ENCODE measurements at regions not wholly inside any gene's neighbourhood (a gene's known extent, or its start where the extent isn't known, plus 50 kb on each side); places are given as distances from the start of the nearest gene placed in this dataset.

- H3K4me3 ChIP-seq (ENCODE audit: extremely low read depth, insufficient read depth, low read length, poor library complexity, severe bottlenecking), result no peak overlapping the region
- no peaks in the 10 kb centered on the region for H3K9me3 ChIP-seq (ENCODE audit: control insufficient read depth, low read length)
- no peak overlapping the region for H3K27ac ChIP-seq (ENCODE audit: low read depth, low read length, severe bottlenecking)
- peaks cover 8% of the 10 kb centered on the region for H3K4me1 ChIP-seq (ENCODE audit: control insufficient read depth, insufficient read depth, low read length, poor library complexity, severe bottlenecking)
- 91 to 100% methylated on average over 5 to 8 of the region's 14 CpGs for WGBS, 2 experiments (ENCODE audit: insufficient coverage in 2 of 2)
- no peaks in the 10 kb centered on the region for H3K36me3 ChIP-seq (ENCODE audit: control insufficient read depth, insufficient read depth, low read length)
These were observed 92.4 kb upstream of the MAFB start for GRCh38 chr20:40781327-40782042.

GRCh38 chr20:40782043-40782368 lies 93.0 kb upstream of the MAFB start:
- no peaks in the 10 kb centered on the region for H3K9me3 ChIP-seq (ENCODE audit: control insufficient read depth, low read length)
- WGBS, 2 experiments (ENCODE audit: insufficient coverage in 2 of 2), result 89 to 95% methylated on average over 6 to 7 of the region's 11 CpGs
- H3K4me1 ChIP-seq (ENCODE audit: control insufficient read depth, insufficient read depth, low read length, poor library complexity, severe bottlenecking), result peaks cover 3% of the 10 kb centered on the region
- H3K4me3 ChIP-seq (ENCODE audit: extremely low read depth, insufficient read depth, low read length, poor library complexity, severe bottlenecking), result no peak overlapping the region
- H3K36me3 ChIP-seq (ENCODE audit: control insufficient read depth, insufficient read depth, low read length), result no peaks in the 10 kb centered on the region
- H3K27ac ChIP-seq (ENCODE audit: low read depth, low read length, severe bottlenecking), result no peak overlapping the region

DNA sequence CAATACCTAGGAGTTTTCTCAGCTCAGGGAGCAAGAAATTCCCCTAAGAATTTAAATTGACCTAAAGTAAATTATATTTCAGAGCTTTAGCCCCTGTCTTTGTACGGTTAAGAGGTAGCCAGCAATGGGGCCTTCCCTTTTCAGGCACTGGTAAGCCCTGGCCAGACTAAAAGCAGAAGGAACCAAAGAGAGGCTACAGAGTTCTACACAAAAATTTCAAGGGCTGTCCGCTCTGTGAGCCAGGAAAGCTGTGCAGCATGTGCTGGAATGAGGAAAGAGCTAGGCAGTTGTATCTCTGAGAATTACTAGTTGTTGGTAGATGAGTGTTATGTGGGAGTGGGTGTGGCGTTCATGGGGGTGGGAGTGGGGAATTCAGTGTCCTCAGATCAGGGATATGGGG lies 96.3 kb upstream of the MAFB start:
- no peaks in the 10 kb centered on the region for H3K9me3 ChIP-seq (ENCODE audit: control insufficient read depth, low read length)
- 88 to 93% methylated on average over 2 to 3 of the region's 3 CpGs for WGBS, 2 experiments (ENCODE audit: insufficient coverage in 2 of 2)
- no peak overlapping the region for H3K4me3 ChIP-seq (ENCODE audit: extremely low read depth, insufficient read depth, low read length, poor library complexity, severe bottlenecking)
- peaks cover 3% of the 10 kb centered on the region for H3K4me1 ChIP-seq (ENCODE audit: control insufficient read depth, insufficient read depth, low read length, poor library complexity, severe bottlenecking)
- no peak overlapping the region for H3K27ac ChIP-seq (ENCODE audit: low read depth, low read length, severe bottlenecking)
- no peaks in the 10 kb centered on the region for H3K36me3 ChIP-seq (ENCODE audit: control insufficient read depth, insufficient read depth, low read length)

GRCh38 chr20:40786336-40786735 lies 97.3 kb upstream of the MAFB start:
- no peak overlapping the region for H3K4me3 ChIP-seq (ENCODE audit: extremely low read depth, insufficient read depth, low read length, poor library complexity, severe bottlenecking)
- H3K9me3 ChIP-seq (ENCODE audit: control insufficient read depth, low read length), result no peaks in the 10 kb centered on the region
- no peaks in the 10 kb centered on the region for H3K4me1 ChIP-seq (ENCODE audit: control insufficient read depth, insufficient read depth, low read length, poor library complexity, severe bottlenecking)
- no peak overlapping the region for H3K27ac ChIP-seq (ENCODE audit: low read depth, low read length, severe bottlenecking)
- no peaks in the 10 kb centered on the region for H3K36me3 ChIP-seq (ENCODE audit: control insufficient read depth, insufficient read depth, low read length)
- WGBS, 2 experiments (ENCODE audit: insufficient coverage in 2 of 2), result 70 to 71% methylated on average over 8 to 9 of the region's 11 CpGs

DNA sequence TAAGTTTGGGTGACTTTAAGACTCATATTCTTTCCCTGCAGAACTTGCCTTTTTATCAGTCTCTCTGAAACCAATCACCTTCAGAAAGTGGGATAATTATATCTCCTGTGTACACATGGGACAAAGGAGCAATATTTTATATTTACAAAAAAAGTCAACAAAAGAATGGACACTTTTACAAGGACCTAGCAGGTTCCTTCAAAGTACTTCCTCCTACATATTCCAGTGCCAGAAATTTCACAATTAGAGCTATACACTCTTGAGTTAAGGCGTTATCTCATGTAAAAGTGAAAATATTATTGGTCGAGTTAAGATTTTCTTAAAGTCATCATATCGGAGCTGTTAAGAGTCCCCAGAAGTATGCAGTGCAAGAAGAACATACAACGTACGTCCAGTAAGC lies 98.9 kb upstream of the MAFB start:
- Histone ChIP-seq H3K4me3 (ENCODE audit: extremely low read depth, insufficient read depth, low read length, poor library complexity, severe bottlenecking) (no peak overlapping the region), H3K9me3 (ENCODE audit: control insufficient read depth, low read length) (no peaks in the 10 kb centered on the region), H3K36me3 (ENCODE audit: control insufficient read depth, insufficient read depth, low read length) (no peaks in the 10 kb centered on the region), H3K27ac (ENCODE audit: low read depth, low read length, severe bottlenecking) (no peak overlapping the region), H3K4me1 (ENCODE audit: control insufficient read depth, insufficient read depth, low read length, poor library complexity, severe bottlenecking) (no peaks in the 10 kb centered on the region)
- WGBS, 2 experiments (ENCODE audit: insufficient coverage in 2 of 2), result 93 to 95% methylated on average over 4 to 5 of the region's 5 CpGs

DNA sequence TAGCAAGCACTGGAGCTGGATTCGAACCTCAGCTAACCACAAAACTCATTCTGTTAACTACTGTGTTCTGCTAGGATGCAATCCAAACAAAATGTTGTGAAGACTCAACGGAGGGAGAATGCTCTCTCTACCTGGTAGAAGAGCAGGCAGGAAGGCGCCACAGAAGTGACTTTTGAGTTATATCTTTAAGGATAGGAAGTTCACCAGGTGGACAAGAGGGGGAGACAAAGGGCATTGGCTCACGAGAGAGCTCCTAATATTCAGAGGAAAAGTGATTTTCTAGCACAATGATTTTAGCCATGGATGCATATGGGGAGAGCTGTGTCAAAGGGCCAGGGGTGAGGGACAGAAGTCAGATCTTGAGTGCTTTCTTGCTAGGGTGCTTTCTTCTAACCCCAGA lies 108.4 kb upstream of the MAFB start:
- WGBS, 2 experiments (ENCODE audit: insufficient coverage in 2 of 2), result 77 to 82% methylated on average over 3 to 4 of the region's 4 CpGs
- H3K9me3 ChIP-seq (ENCODE audit: control insufficient read depth, low read length), result no peaks in the 10 kb centered on the region
- H3K36me3 ChIP-seq (ENCODE audit: control insufficient read depth, insufficient read depth, low read length), result no peaks in the 10 kb centered on the region
- H3K4me1 ChIP-seq (ENCODE audit: control insufficient read depth, insufficient read depth, low read length, poor library complexity, severe bottlenecking), result no peaks in the 10 kb centered on the region
- H3K4me3 ChIP-seq (ENCODE audit: extremely low read depth, insufficient read depth, low read length, poor library complexity, severe bottlenecking), result no peak overlapping the region
- H3K27ac ChIP-seq (ENCODE audit: low read depth, low read length, severe bottlenecking), result no peak overlapping the region

- H3K4me1 ChIP-seq (ENCODE audit: control insufficient read depth, insufficient read depth, low read length, poor library complexity, severe bottlenecking), result no peaks in the 10 kb centered on the region
- no peak overlapping the region for H3K4me3 ChIP-seq (ENCODE audit: extremely low read depth, insufficient read depth, low read length, poor library complexity, severe bottlenecking)
- H3K9me3 ChIP-seq (ENCODE audit: control insufficient read depth, low read length), result no peaks in the 10 kb centered on the region
- H3K27ac ChIP-seq (ENCODE audit: low read depth, low read length, severe bottlenecking), result no peak overlapping the region
- no peaks in the 10 kb centered on the region for H3K36me3 ChIP-seq (ENCODE audit: control insufficient read depth, insufficient read depth, low read length)
These were observed 109.0 kb upstream of the MAFB start for GRCh38 chr20:40798066-40798465.

GRCh38 chr20:40802886-40803285 lies 113.8 kb upstream of the MAFB start:
- Histone ChIP-seq H3K4me3 (ENCODE audit: extremely low read depth, insufficient read depth, low read length, poor library complexity, severe bottlenecking) (no peak overlapping the region), H3K36me3 (ENCODE audit: control insufficient read depth, insufficient read depth, low read length) (no peaks in the 10 kb centered on the region), H3K27ac (ENCODE audit: low read depth, low read length, severe bottlenecking) (no peak overlapping the region), H3K4me1 (ENCODE audit: control insufficient read depth, insufficient read depth, low read length, poor library complexity, severe bottlenecking) (no peaks in the 10 kb centered on the region), H3K9me3 (ENCODE audit: control insufficient read depth, low read length) (no peaks in the 10 kb centered on the region)
- WGBS, 2 experiments (ENCODE audit: insufficient coverage in 2 of 2), result 80% methylated on average over 2 of the region's 3 CpGs

DNA sequence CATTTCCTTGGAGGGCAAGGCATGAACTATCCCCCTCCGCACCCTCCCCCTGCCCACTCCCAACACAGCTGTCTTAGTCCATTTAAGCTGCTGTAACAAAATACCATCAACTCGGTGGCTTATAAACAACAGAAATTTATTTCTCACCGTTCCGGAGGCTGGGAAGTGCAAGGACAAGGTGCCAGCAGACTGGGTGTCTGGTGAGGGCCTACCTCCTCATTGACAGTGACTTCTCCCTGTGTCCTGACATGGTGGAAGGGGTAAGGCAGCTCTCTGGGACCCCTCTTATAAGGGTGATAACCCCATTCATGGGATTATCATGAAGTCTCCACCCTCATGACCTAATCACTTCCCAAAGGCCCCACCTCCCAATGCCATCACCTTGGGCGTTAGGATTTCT lies 114.3 kb upstream of the MAFB start:
- Histone ChIP-seq H3K9me3 (ENCODE audit: control insufficient read depth, low read length) (no peaks in the 10 kb centered on the region), H3K4me1 (ENCODE audit: control insufficient read depth, insufficient read depth, low read length, poor library complexity, severe bottlenecking) (no peaks in the 10 kb centered on the region), H3K27ac (ENCODE audit: low read depth, low read length, severe bottlenecking) (no peak overlapping the region), H3K4me3 (ENCODE audit: extremely low read depth, insufficient read depth, low read length, poor library complexity, severe bottlenecking) (no peak overlapping the region), H3K36me3 (ENCODE audit: control insufficient read depth, insufficient read depth, low read length) (no peaks in the 10 kb centered on the region)
- WGBS, 2 experiments (ENCODE audit: insufficient coverage in 2 of 2), result 80% methylated on average over 1 of the region's 5 CpGs; no CpG with 5 or more reads in 1 of the 2 experiments

DNA sequence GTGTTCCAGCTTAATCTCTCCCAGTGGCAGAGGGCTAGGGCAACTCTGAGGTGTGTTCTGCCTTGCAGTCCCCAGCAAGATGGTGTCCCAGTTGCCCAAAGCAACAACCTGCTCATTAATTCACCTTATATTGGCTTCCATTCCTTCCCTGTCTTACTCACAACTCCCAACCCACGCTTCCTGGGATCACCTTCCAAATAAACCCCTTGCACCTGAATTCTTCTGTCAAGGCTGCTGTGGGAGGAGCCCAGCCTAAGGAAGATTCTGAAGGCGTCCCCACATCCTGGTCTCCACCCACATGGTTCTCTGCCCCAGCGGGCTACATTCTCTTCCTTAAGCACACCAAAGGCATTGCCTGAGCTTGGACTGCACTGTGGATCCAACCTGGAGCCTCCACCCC lies 116.6 kb upstream of the MAFB start:
- no peak overlapping the region for H3K4me3 ChIP-seq (ENCODE audit: extremely low read depth, insufficient read depth, low read length, poor library complexity, severe bottlenecking)

DNA sequence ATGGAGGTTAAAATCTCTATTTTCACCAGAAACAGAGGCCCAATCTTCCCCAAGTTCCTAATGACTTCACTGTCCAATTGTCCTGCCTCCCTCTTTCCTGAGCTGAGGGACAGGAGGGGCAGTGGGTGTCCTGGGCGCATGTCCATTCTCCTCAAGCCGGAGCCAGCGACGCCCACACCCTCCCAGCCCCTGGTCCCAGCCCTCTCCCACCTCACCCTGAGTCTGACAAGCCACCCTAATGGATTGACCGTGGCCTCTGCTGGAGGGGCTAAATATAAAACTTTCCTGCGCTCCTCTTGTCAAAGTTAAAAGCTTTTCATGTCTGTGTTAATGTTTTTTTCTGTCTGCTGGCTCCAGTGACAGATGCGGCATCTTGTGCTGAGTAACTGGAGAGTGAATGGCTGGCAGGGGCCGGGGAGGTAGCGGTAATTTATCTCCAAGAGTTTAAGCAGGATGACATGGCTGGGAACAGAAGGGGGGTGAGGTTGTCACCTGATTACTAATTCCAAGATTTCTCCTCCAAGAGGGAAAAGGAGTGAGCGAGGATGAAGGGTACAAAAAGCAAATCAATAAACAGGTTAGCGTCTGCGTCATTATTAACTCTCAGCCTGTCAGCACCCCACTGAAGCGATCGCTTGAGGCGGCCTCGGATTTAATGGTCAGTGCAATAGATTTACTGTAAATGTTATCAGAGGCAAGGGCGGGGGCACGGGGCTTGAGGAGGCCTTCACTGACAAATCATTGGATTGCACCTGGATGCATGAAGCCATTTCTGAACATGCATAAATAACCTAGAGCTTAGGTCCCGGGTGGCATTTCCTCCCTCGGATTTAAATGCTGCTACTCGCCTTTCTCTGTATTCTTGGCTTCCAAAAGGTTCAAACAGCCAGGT lies 118.1 kb upstream of the MAFB start:
- Histone ChIP-seq H3K9me3 (ENCODE audit: control insufficient read depth, low read length) (no peaks in the 10 kb centered on the region), H3K4me3 (ENCODE audit: extremely low read depth, insufficient read depth, low read length, poor library complexity, severe bottlenecking) (no peak overlapping the region), H3K4me1 (ENCODE audit: control insufficient read depth, insufficient read depth, low read length, poor library complexity, severe bottlenecking) (no peaks in the 10 kb centered on the region), H3K36me3 (ENCODE audit: control insufficient read depth, insufficient read depth, low read length) (no peaks in the 10 kb centered on the region), H3K27ac (ENCODE audit: low read depth, low read length, severe bottlenecking) (no peak overlapping the region)
- 93% methylated on average over 16 of the region's 21 CpGs for WGBS, 2 experiments (ENCODE audit: insufficient coverage in 2 of 2)

More for the DNA sequence above, 116.6 kb upstream of the MAFB start:
- no peaks in the 10 kb centered on the region for H3K9me3 ChIP-seq (ENCODE audit: control insufficient read depth, low read length)
- H3K36me3 ChIP-seq (ENCODE audit: control insufficient read depth, insufficient read depth, low read length), result no peaks in the 10 kb centered on the region
- H3K27ac ChIP-seq (ENCODE audit: low read depth, low read length, severe bottlenecking), result no peak overlapping the region
- whole genome bisulfite sequencing, 2 experiments (ENCODE audit: insufficient coverage in 2 of 2), result 82 to 93% methylated on average over 2 of the region's 3 CpGs
- no peaks in the 10 kb centered on the region for H3K4me1 ChIP-seq (ENCODE audit: control insufficient read depth, insufficient read depth, low read length, poor library complexity, severe bottlenecking)
